ENCODE measurements at regions not wholly inside any gene's neighbourhood (a gene's known extent, or its start where the extent isn't known, plus 50 kb on each side); places are given as distances from the start of the nearest gene placed in this dataset.

Small RNA genes in the stretch of these regions (small RNA-seq; reads per million reads assigned to genes)
- 0 reads per million in 2 donors for gene CYP46A4P
